K562 (cell line): ENCODE measurements at regions not wholly inside any gene's neighbourhood (a gene's known extent, or its start where the extent isn't known, plus 50 kb on each side); places are given as distances from the start of the nearest gene placed in this dataset.

ENCODE experiments used
- ATAC-seq: fragments of 200-7000 bp; cut with Tn5 transposase; 3 replicates; pipeline ENCODE4 v1.9.1; 2020; ENCODE audit warnings: moderate library complexity
- BruUV-seq: library from RNA; stranded (reverse); fragments of 400-500 nt; replicated peaks from 2 replicates; lab custom pipeline; 2021; lab: Mats Ljungman, UMichigan
- CTCF ChIA-PET: fragments of 300-600 bp; formaldehyde crosslinking; extraction: SDS; loops from one replicate; lab custom pipeline; 2021; ENCODE audit warnings: low intra/inter-chr PET ratio; lab: Yijun Ruan, JAX
- POLR2A ChIA-PET: fragments of 300-600, 350-650 bp; sonication (Branson Sonifier 250); formaldehyde crosslinking; extraction: SDS; loops from one replicate; lab custom pipeline; 2021; ENCODE audit warnings: antibody characterized with exemption, inconsistent platforms; lab: Yijun Ruan, JAX
- DNase-seq, 4 experiments: peaks; one replicate each; pipeline versions ENCODE4 v3.0.0 to v3.0.0-alpha.2; 2011 to 2018; ENCODE audit warnings: low spot score in 3 of 4, mixed read lengths in 3 of 4; ENCODE audit errors: extremely low read depth in 1 of 4
- FAIRE-seq: peaks from 2 replicates; lab custom pipeline; 2011; peaks lifted over from hg19 to GRCh38; lab: Jason Lieb, UNC
- H2AFZ ChIP-seq: 2 replicates; pipeline ENCODE4 v1.6.0; 2011; ENCODE audit warnings: low read depth, low read length, control low read depth, inconsistent platforms
- H3K27ac ChIP-seq: fragments of 200-600 bp; 3 replicates; pipeline ENCODE4 v1.8.0; 2011; ENCODE audit warnings: low read depth, mild to moderate bottlenecking, control low read depth, inconsistent platforms, low read length, moderate library complexity, mixed read lengths; ENCODE audit errors: extremely low read depth
- H3K27me3 ChIP-seq, 2 experiments: fragments of 300-600 bp in 1 of 2; 2 replicates in 1 of 2; 3 replicates in 1 of 2; pipeline versions ENCODE4 v1.6.0 to v1.8.0; 2011; ENCODE audit warnings: inconsistent platforms in 2 of 2, low read length in 2 of 2, mild to moderate bottlenecking in 1 of 2, mixed read lengths in 1 of 2, moderate library complexity in 1 of 2; ENCODE audit not compliant: control insufficient read depth in 2 of 2, insufficient read depth in 2 of 2
- H3K36me3 ChIP-seq: fragments of 300-600 bp; 3 replicates; pipeline ENCODE4 v1.8.0; 2011; ENCODE audit warnings: mild to moderate bottlenecking, low read length, inconsistent platforms; ENCODE audit not compliant: control insufficient read depth, insufficient read depth
- H3K4me1 ChIP-seq, 2 experiments: fragments of 200-600 bp in 1 of 2; replicated peaks in 1 of 2; 2 replicates in 1 of 2; 3 replicates in 1 of 2; pipeline versions ENCODE4 v1.5.1 to v1.8.0; 2011; ENCODE audit warnings: inconsistent platforms in 2 of 2, low read length in 2 of 2, mild to moderate bottlenecking in 1 of 2, mixed read lengths in 1 of 2, moderate library complexity in 1 of 2; ENCODE audit not compliant: control insufficient read depth in 2 of 2, insufficient read depth in 2 of 2
- H3K4me2 ChIP-seq: 2 replicates; pipeline ENCODE4 v1.6.1; 2011; ENCODE audit warnings: low read length, control low read depth, inconsistent platforms, mixed read lengths; ENCODE audit not compliant: insufficient read depth
- H3K4me3 ChIP-seq: fragments of 200-600 bp; sonication (generic), shearing (Covaris generic); 2 replicates; pipeline ENCODE4 v1.5.1; 2016; ENCODE audit warnings: control low read depth, inconsistent platforms
- H3K79me2 ChIP-seq: fragments of 200-600 bp; 3 replicates; pipeline ENCODE4 v1.8.0; 2011; ENCODE audit warnings: low read length, inconsistent platforms; ENCODE audit not compliant: control insufficient read depth, insufficient read depth
- H3K9ac ChIP-seq, 2 experiments: 2 replicates each; pipeline versions ENCODE4 v1.6.0 to v1.6.1; 2011; ENCODE audit warnings: low read depth in 2 of 2, low read length in 2 of 2, control low read depth in 1 of 2, inconsistent platforms in 1 of 2, mild to moderate bottlenecking in 1 of 2, mixed read lengths in 1 of 2; ENCODE audit not compliant: insufficient read depth in 1 of 2
- H3K9me1 ChIP-seq: one replicate; pipeline ENCODE4 v1.6.0; 2011; ENCODE audit warnings: inconsistent platforms, mild to moderate bottlenecking, low read length, moderate library complexity; ENCODE audit not compliant: control insufficient read depth, insufficient read depth
- H3K9me3 ChIP-seq: replicated peaks from 2 replicates; pipeline ENCODE4 v1.5.1; 2011; ENCODE audit warnings: low read depth, low read length, inconsistent platforms; ENCODE audit not compliant: control insufficient read depth, insufficient read depth
- H4K20me1 ChIP-seq: replicated peaks from 2 replicates; pipeline ENCODE4 v1.6.1; 2011; ENCODE audit warnings: low read length, inconsistent platforms, mixed read lengths; ENCODE audit not compliant: control insufficient read depth, insufficient read depth
- CEBPZ ChIP-seq: fragments of 150-350 bp; IDR thresholded peaks from 2 replicates; pipeline ENCODE4 v1.6.1; 2014; ENCODE audit warnings: low read depth, mild to moderate bottlenecking, low read length, borderline replicate concordance
- CREB1 ChIP-seq, 2 experiments: sonication (generic) in 1 of 2; formaldehyde crosslinking in 1 of 2; IDR thresholded peaks; 2 replicates each; pipeline versions ENCODE4 v1.6.1 to v1.8.0; 2012 to 2022; ENCODE audit warnings: inconsistent platforms in 1 of 2, mild to moderate bottlenecking in 1 of 2, missing genetic modification reagents in 1 of 2, moderate library complexity in 1 of 2
- FOSL1 ChIP-seq: fragments of 200-800 bp; sonication (Bioruptor generic); conservative IDR thresholded peaks from 2 replicates; pipeline ENCODE4 v1.6.1; 2016; ENCODE audit warnings: missing genetic modification characterization, missing compliant biosample characterization
- FUS ChIP-seq: fragments of 200-400 bp; formaldehyde crosslinking; optimal IDR thresholded peaks from 2 replicates; pipeline ENCODE3; 2017; ENCODE audit warnings: low read depth, low read length
- HNRNPLL ChIP-seq: fragments of 200-400 bp; formaldehyde crosslinking; IDR thresholded peaks from 2 replicates; pipeline ENCODE4 v1.6.1; 2017; ENCODE audit warnings: low read length, low read depth, mild to moderate bottlenecking; ENCODE audit not compliant: poor library complexity, severe bottlenecking
- IRF9 ChIP-seq: fragments of 450-650 bp; IDR thresholded peaks from 2 replicates; pipeline ENCODE4 v1.6.1; 2016; ENCODE audit warnings: missing biosample characterization, missing genetic modification characterization
- KDM4B ChIP-seq, 2 experiments: fragments of 450-650 bp in 1 of 2; sonication (generic) in 1 of 2; IDR thresholded peaks; 2 replicates each; pipeline ENCODE4 v1.6.1; 2016 to 2017; ENCODE audit warnings: borderline replicate concordance in 2 of 2, antibody characterized with exemption in 1 of 2, low read depth in 1 of 2, mild to moderate bottlenecking in 1 of 2
- MTA3 ChIP-seq: fragments of 450-650 bp; formaldehyde crosslinking; IDR thresholded peaks from 2 replicates; pipeline ENCODE4 v1.6.1; 2017; ENCODE audit warnings: mild to moderate bottlenecking, borderline replicate concordance
- TFAP4 ChIP-seq: sonication (generic); formaldehyde crosslinking; IDR thresholded peaks from 2 replicates; pipeline ENCODE4 v1.8.0; 2022; ENCODE audit warnings: missing genetic modification reagents, mild to moderate bottlenecking, moderate library complexity, borderline replicate concordance
- VEZF1 ChIP-seq: fragments of 200-800 bp; sonication (Bioruptor generic); IDR thresholded peaks from 2 replicates; pipeline ENCODE4 v1.6.1; 2017; ENCODE audit warnings: missing genetic modification characterization, missing compliant biosample characterization
- ZNF24 ChIP-seq: fragments of 450-650 bp; IDR thresholded peaks from 2 replicates; pipeline ENCODE4 v1.6.1; 2016
- WGBS: fragments of 100-300 bp; shearing (Covaris generic); methylation state at CpG from one replicate; pipeline ENCODE4 v1.1.6; 2016; ENCODE audit warnings: low coverage, mixed read lengths; ENCODE audit not compliant: insufficient coverage; ENCODE audit errors: missing lambda C conversion rate; 5-methylcytosine and 5-hydroxymethylcytosine counted together
- in situ Hi-C: fragments of 300-500 bp; cut with MboI; formaldehyde crosslinking; loops from 4 replicates; pipeline ENCODE4 v1.15.0; 2018; ENCODE audit warnings: inconsistent platforms, mixed read lengths
- intact Hi-C: fragments of 100-400 bp; cut with micrococcal nuclease; formaldehyde crosslinking; loops from 2 replicates; pipeline ENCODE4 v1.14.2; 2022

GRCh38 chr7:12474035-12474434, 70.4 kb upstream of the VWDE start (continued):
- TF ChIP-seq VEZF1 (CRISPR knock-in tag): peak; percentile 29; the same call in 1 of the 2 replicates

GRCh38 chr7:12475362-12476063, 71.8 kb upstream of the VWDE start:
- ATAC-seq (peak; percentile 97), DNase-seq (peak; percentile 22 to 76 (median 41)), FAIRE-seq (peak; percentile 97)
- ChIA-PET CTCF (no interaction called here), POLR2A (interaction anchor here (0.9 to 1.6 kb wide), 6 partner anchors 8 to 212 kb away, joined by 3 to 5 read pairs (median 4); partner anchors contain the start of gene ARL4A)
- Histone ChIP-seq H3K27me3 (no peaks in the 10 kb centered on the region), H3K79me2 (no peaks in the 10 kb centered on the region), H3K27ac (peak overlapping the region; percentile 76), H3K9me3 (no peaks in the 10 kb centered on the region), H4K20me1 (no peaks in the 10 kb centered on the region), H3K4me2 (peak overlapping the region; percentile 68), H3K9me1 (no peaks in the 10 kb centered on the region), H3K36me3 (no peaks in the 10 kb centered on the region), H3K4me3 (no peak overlapping the region), H3K4me1 (peaks cover 0 to 13% of the 10 kb centered on the region in 2 experiments; a peak in 2 of 5 replicates), H2AFZ (peak overlapping the region; percentile 95), H3K9ac (peak overlapping the region in 1 of 2 experiments; percentile 51; a peak in 3 of 4 replicates)
- in situ Hi-C loops (loop anchor here (25.0 kb wide), 1 partner anchor 1063 kb away; no protein-coding TSS in a partner anchor), intact Hi-C loops (no loop called here)
- WGBS: 7% methylated on average over 6 of the region's 6 CpGs
- no TSS peak for BruUV-seq
- TF ChIP-seq KDM4B (IDR thresholded peaks at IDR 0.05; ENCODE audit: borderline replicate concordance in 2 of 2, low read depth in 1 of 2) (no peak), ZNF24 (no peak), HNRNPLL (no peak), CREB1 (IDR thresholded peaks at IDR 0.05) (peak; percentile 53; the same call in 1 of the 2 replicates), CREB1 (CRISPR knock-in tag; IDR thresholded peaks at IDR 0.05) (no peak), IRF9 (tag) (no peak), FUS (no peak), MTA3 (0 out of 2 replicates have a peak, but pooled peaks have one; percentile 22), CEBPZ (no peak), FOSL1 (tag) (0 out of 2 replicates have a peak, but pooled peaks have one; percentile 19), TFAP4 (CRISPR knock-in tag) (no peak)
